ENCODE measurements at regions not wholly inside any gene's neighbourhood (a gene's known extent, or its start where the extent isn't known, plus 50 kb on each side); places are given as distances from the start of the nearest gene placed in this dataset.

GRCh38 chr9:75414371-75415160 lies 326.3 kb downstream of the OSTF1 start:
- no peak for DNase-seq (ENCODE audit: low read depth in 2 of 2)

DNA sequence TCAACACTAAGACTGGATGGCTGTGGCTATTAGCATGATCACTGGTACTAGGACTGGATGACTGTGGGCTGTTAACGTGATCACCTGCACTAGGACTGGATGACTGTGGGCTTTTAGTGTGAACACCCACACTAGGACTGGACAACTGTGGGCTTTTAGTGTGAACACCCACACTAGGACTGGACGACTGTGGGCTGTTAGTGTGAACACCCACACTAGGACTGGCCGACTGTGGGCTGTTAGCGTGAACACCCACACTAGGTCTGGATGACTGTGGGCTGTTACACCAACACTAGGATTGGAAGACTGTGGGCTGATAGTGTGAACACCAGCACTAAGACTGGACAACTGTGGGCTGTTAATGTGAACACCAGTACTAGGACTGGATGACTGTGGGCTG lies 329.2 kb downstream of the OSTF1 start:
- no peak for DNase-seq (ENCODE audit: low read depth in 2 of 2)

DNA sequence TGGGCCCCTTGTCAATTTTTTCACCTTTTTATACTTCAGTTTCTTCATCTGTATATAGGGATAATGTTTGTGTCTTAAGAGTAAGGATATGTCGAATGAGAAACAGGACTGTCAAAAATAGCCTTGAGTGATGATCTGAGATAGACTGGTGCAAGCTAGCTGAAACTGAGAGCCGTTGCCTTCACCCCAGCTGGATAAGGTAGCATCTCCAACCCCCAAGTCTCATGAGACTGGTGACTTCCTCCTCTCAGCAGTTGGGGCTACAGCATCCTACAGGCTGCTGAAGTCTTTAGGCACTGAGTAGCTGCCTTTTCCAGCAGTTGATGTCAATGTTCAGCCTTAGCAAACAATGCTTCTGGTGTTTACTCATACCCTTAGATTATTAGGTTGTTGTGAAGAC lies 330.2 kb downstream of the OSTF1 start:
- DNase-seq (ENCODE audit: low read depth in 2 of 2) = no peak

DNA sequence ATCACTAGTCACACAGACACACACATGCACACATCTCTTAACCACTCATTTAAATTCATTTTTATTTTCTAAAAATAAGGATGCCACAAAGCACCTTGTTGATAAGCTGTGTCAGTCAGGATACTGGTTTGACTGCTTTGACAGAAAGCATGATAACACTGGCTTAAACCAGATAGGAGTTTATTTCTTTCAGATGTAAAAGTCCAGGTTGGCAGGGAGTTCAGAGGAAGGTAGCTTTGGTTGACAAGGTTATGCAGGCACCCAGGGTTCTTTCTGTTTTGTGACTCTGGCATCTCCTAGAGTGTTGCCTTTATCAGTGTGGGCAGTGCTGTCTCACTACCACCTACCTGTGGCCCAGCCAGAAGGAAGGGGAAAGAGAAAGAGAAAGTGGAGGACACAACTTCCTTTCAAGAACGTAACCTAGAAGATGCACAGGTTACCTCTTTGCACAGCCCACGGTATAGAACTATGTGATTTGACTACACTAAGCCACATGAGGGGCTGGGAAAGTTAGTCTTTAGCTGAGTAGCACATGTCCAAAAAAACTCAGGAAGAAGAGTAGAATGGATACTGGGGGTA lies 334.7 kb downstream of the OSTF1 start:
- no peak for DNase-seq (ENCODE audit: low read depth in 2 of 2)

- DNase-seq (ENCODE audit: low read depth in 2 of 2) = no peak
These were observed 341.5 kb downstream of the OSTF1 start for GRCh38 chr9:75429531-75430475.

GRCh38 chr9:75431375-75431774 lies 343.1 kb downstream of the OSTF1 start:
- no peak for DNase-seq (ENCODE audit: low read depth in 2 of 2)

GRCh38 chr9:75432386-75432785 lies 344.1 kb downstream of the OSTF1 start:
- DNase-seq (ENCODE audit: low read depth in 2 of 2) = no peak

- DNase-seq (ENCODE audit: low read depth in 2 of 2) = no peak
These were observed 344.6 kb downstream of the OSTF1 start for GRCh38 chr9:75432888-75433287.

DNA sequence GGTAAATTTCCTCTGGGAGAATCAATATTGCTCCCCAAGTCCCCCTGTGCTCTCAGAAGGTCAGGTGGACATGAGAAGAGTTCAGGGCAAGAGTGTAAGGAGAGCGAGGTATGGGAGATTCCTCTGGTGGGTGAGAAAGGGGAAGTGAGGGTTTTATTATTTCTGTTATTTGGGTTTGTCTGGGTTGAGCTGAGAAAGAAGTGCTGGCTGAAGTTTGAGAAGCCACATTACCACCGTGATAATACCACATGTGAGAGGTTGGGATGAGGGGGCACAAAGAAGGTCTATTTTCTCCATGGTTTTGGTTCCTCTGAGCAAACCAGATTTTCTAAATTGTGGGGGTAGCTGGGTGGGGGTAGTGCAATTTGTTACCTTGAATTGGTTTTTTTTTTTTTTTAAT lies 350.4 kb downstream of the OSTF1 start:
- no peak for DNase-seq (ENCODE audit: low read depth in 2 of 2)

GRCh38 chr9:75440914-75441313 lies 352.6 kb downstream of the OSTF1 start:
- DNase-seq (ENCODE audit: low read depth in 2 of 2) = no peak

DNA sequence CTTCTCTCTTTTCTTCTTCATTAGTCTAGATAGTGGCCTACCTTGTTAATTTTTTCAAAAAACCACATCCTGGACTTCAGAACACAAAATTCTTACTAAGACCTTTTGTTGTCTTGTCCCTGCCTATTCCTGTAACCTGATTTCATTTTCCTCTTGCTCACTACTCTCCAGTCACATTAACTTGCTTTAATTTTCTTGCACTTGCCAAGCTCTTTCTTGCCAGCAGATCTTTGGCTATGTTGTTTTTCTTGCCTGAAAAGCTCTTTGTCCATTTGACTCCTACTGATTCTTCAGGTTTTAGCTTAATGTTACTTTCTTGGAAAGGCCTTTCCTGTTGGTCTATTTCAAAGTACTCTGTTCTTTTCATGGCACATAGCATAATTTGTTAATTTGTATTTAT lies 356.8 kb downstream of the OSTF1 start:
- no peak for DNase-seq (ENCODE audit: low read depth in 2 of 2)

GRCh38 chr9:75447281-75447680 lies 359.0 kb downstream of the OSTF1 start:
- DNase-seq (ENCODE audit: low read depth in 2 of 2) = no peak

GRCh38 chr9:75448281-75448680 lies 360.0 kb downstream of the OSTF1 start:
- no peak for DNase-seq (ENCODE audit: low read depth in 2 of 2)

- DNase-seq (ENCODE audit: low read depth in 2 of 2) = no peak
These were observed 360.6 kb downstream of the OSTF1 start for GRCh38 chr9:75448955-75449354.

GRCh38 chr9:75451045-75451444 lies 362.7 kb downstream of the OSTF1 start:
- no peak for DNase-seq (ENCODE audit: low read depth in 2 of 2)

DNA sequence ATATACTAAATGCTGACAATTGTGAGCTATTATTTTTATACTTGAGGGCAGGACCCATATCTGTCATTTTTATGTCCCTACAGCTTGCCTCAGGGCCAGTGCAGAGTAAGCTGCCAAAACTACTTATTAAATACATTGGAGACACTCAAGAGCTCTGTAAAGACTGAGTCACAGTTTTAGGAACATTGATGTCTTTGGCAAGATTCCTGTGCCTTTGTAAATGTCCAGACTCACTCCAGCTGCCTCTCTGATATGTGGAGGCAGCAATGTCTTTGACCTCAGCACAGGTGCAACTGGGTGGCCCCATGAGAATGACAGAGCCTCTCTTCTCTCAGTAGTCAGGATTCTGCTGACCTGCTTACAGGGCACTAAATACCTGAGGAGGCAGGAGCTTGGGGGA lies 363.2 kb downstream of the OSTF1 start:
- no peak for DNase-seq (ENCODE audit: low read depth in 2 of 2)

- no peak for DNase-seq (ENCODE audit: low read depth in 2 of 2)
These were observed 364.2 kb downstream of the OSTF1 start for GRCh38 chr9:75452512-75452911.

- no peak for DNase-seq (ENCODE audit: low read depth in 2 of 2)
These were observed 365.7 kb downstream of the OSTF1 start for GRCh38 chr9:75454043-75454442.

DNA sequence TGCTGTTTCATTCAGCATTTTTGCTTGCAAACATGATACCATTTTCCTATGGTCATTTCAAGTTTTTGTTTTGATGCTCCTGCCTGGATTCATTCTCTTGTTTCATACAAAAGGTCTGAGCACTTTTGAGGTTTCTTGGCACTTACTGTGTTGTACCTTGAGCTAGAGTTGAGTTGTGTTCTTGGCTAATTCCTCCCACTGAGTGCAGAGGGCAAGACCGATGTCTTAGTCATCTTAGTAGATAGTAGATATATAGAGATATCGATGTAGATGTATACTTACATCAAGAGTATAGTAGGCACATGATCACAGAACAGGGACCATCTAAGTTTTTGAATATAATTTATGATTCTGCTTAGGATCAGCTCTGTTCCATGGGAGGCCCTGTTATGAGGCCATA lies 366.6 kb downstream of the OSTF1 start:
- no peak for DNase-seq (ENCODE audit: low read depth in 2 of 2)

DNA sequence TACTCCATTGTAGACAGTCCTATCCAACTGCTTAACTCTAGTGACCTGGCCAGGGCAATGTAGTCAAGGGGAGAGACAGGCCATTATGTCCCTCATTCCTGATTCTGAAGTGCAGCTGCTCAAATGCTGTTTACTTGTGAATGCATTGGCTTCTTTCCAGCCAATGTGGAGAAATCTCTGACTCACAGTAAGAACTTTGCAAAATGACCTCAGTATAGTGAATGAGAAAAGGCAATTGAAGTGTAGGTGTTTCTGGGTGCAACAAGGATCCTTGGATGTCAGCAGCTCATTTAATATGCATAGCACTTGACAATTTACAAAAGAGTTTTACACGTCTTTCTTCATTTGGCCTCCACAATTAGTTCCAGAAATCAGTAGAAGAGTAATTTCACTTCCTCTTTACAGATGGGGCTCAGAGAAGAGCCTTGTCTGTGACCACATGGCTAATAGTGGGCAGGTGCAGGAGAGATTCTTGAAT lies 367.2 kb downstream of the OSTF1 start:
- DNase-seq (ENCODE audit: low read depth in 2 of 2) = no peak

DNA sequence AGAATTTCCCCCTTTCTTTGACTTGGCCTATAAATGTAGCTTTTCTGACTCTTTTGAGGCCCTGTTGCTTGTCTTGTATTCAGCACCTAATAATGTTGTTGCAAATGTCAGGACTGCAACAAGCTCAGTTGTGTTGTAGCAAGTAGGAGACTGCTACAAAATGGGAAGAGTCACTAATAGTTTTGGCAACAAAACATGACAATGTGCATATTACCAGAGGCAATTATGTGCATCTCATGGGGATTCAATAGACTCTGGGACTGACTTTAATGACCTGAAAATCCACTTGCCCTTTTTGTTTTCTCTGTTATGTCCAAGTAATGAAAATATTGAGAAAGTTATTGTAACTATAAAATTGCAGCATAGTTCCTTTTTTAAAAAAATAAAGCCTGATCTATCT lies 368.4 kb downstream of the OSTF1 start:
- DNase-seq (ENCODE audit: low read depth in 2 of 2) = no peak

GRCh38 chr9:75457474-75458011 lies 369.2 kb downstream of the OSTF1 start:
- no peak for DNase-seq (ENCODE audit: low read depth in 2 of 2)

Measured in stimulated activated CD4-positive, alpha-beta T cell treated with anti-CD3 and anti-CD28 coated beads, Interleukin-1b, Interleukin-23, amount 100 ng/mL, for 4 hours (primary cell).